Erythroblast (primary cell): ENCODE measurements at regions not wholly inside any gene's neighbourhood (a gene's known extent, or its start where the extent isn't known, plus 50 kb on each side); places are given as distances from the start of the nearest gene placed in this dataset.
"Not testable (repeated sequence)": the region's sequence is repeated elsewhere in the genome, so short reads cannot be mapped to it uniquely, and the experiment has no call there.

Experiments used
- GATA1 ChIP-seq: IDR thresholded peaks from 2 replicates; pipeline ENCODE4 v1.6.1; 2011; ENCODE audit warnings: low read depth, mild to moderate bottlenecking, control low read depth, low read length, moderate library complexity
- POLR2A ChIP-seq: IDR thresholded peaks from 2 replicates; pipeline ENCODE4 v1.6.1; 2011; ENCODE audit warnings: mild to moderate bottlenecking, low read length

GRCh38 chr4:118531947-118532346 lies 153.2 kb upstream of the METTL14 start:
- not testable (repeated sequence) for TF ChIP-seq POLR2A, GATA1
